B cell (primary cell): ENCODE measurements at regions not wholly inside any gene's neighbourhood (a gene's known extent, or its start where the extent isn't known, plus 50 kb on each side); places are given as distances from the start of the nearest gene placed in this dataset.

Source experiments
- ATAC-seq: fragments of 200-7000 bp; cut with Tn5 transposase; one replicate; pipeline ENCODE4 v1.10.0; 2021; ENCODE audit warnings: low read depth, mild to moderate bottlenecking, moderate number of reproducible peaks, moderate library complexity
- CTCF ChIA-PET: fragments of 350-600 bp; sonication (Branson Sonifier 250); formaldehyde crosslinking; loops from one replicate; lab custom pipeline; 2021; ENCODE audit warnings: antibody characterized with exemption, inconsistent platforms; lab: Charles Lee
- POLR2A ChIA-PET: fragments of 350-600 bp; sonication (Branson Sonifier 250); formaldehyde crosslinking; loops from one replicate; lab custom pipeline; 2021; ENCODE audit warnings: antibody characterized with exemption; lab: Charles Lee
- DNase-seq: peaks from one replicate; pipeline ENCODE4 v3.0.0; 2013
- H2AFZ ChIP-seq: 2 replicates; pipeline ENCODE4 v1.6.1; 2012; ENCODE audit warnings: mild to moderate bottlenecking, low read depth, low read length; ENCODE audit not compliant: insufficient read depth, poor library complexity, severe bottlenecking
- H3K27ac ChIP-seq, 2 donors: 1 replicate in 1 of 2; 2 replicates in 1 of 2; pipeline ENCODE4 v1.5.1; 2012 to 2013; ENCODE audit warnings: low read length in 2 of 2, mild to moderate bottlenecking in 2 of 2, moderate library complexity in 1 of 2
- H3K27me3 ChIP-seq, 4 experiments: fragments of 200-600 bp in 1 of 4; sonication (generic) in 1 of 4; replicated peaks in 1 of 4; 1 replicate in 2 of 4; 2 replicates in 2 of 4; pipeline versions ENCODE4 v1.6.1 to v1.7.0; 2013 to 2016; ENCODE audit warnings: low read length in 3 of 4, mild to moderate bottlenecking in 2 of 4, mixed read lengths in 1 of 4, moderate library complexity in 1 of 4; ENCODE audit not compliant: insufficient read depth in 4 of 4, control insufficient read depth in 3 of 4; ENCODE audit errors: control extremely low read depth in 1 of 4
- H3K36me3 ChIP-seq, 2 experiments: replicated peaks in 1 of 2; 1 replicate in 1 of 2; 2 replicates in 1 of 2; pipeline versions ENCODE4 v1.6.1 to v1.7.1; 2013; ENCODE audit warnings: low read length in 1 of 2; ENCODE audit not compliant: insufficient read depth in 2 of 2, control insufficient read depth in 1 of 2; ENCODE audit errors: control extremely low read depth in 1 of 2, extremely low read depth in 1 of 2
- H3K4me1 ChIP-seq, 2 donors: fragments of 200-600 bp in 1 of 2; sonication (generic) in 1 of 2; 1 replicate in 1 of 2; 2 replicates in 1 of 2; pipeline versions ENCODE4 v1.5.1 to v1.6.1; 2013 to 2017; ENCODE audit warnings: low read length in 2 of 2; ENCODE audit not compliant: control insufficient read depth in 2 of 2, insufficient read depth in 2 of 2
- H3K4me2 ChIP-seq: replicated peaks from 2 replicates; pipeline ENCODE3; 2012; ENCODE audit warnings: mild to moderate bottlenecking, low read depth, low read length; ENCODE audit not compliant: poor library complexity, severe bottlenecking
- H3K4me3 ChIP-seq, 5 experiments: fragments of 200-600 bp in 1 of 5; sonication (generic) in 1 of 5; 1 replicate in 3 of 5; 2 replicates in 2 of 5; pipeline versions ENCODE4 v1.5.1 to v1.7.0; 2011 to 2016; ENCODE audit warnings: low read length in 4 of 5, mild to moderate bottlenecking in 4 of 5, low read depth in 2 of 5, control low read depth in 1 of 5, moderate library complexity in 1 of 5; ENCODE audit not compliant: insufficient read depth in 1 of 5; ENCODE audit errors: control extremely low read depth in 1 of 5, extremely low read depth in 1 of 5
- H3K79me2 ChIP-seq: fragments of 200-600 bp; sonication (generic); one replicate; pipeline ENCODE4 v1.6.0; 2016; ENCODE audit warnings: low read length; ENCODE audit not compliant: control insufficient read depth, insufficient read depth
- H3K9ac ChIP-seq: fragments of 200-600 bp; sonication (generic); 2 replicates; pipeline ENCODE4 v1.6.1; 2017; ENCODE audit warnings: mild to moderate bottlenecking, low read length, moderate library complexity
- H3K9me3 ChIP-seq, 3 donors: one replicate each; pipeline versions ENCODE4 v1.6.1 to v1.7.1; 2013; ENCODE audit warnings: low read length in 2 of 3; ENCODE audit not compliant: control insufficient read depth in 2 of 3, insufficient read depth in 1 of 3; ENCODE audit errors: control extremely low read depth in 1 of 3
- H4K20me1 ChIP-seq: 2 replicates; pipeline ENCODE4 v1.6.0; 2012; ENCODE audit warnings: mild to moderate bottlenecking, low read length; ENCODE audit not compliant: insufficient read depth, control insufficient read depth, poor library complexity, severe bottlenecking
- H3K27ac Mint-ChIP-seq: one replicate; pipeline ENCODE4 v1.8.0; 2021; ENCODE audit warnings: mixed read lengths
- H3K27me3 Mint-ChIP-seq: one replicate; pipeline ENCODE4 v1.8.0; 2021; ENCODE audit warnings: mixed read lengths
- H3K4me1 Mint-ChIP-seq: one replicate; pipeline ENCODE4 v1.8.0; 2021; ENCODE audit warnings: mixed read lengths
- H3K4me3 Mint-ChIP-seq: one replicate; pipeline ENCODE4 v1.8.0; 2021; ENCODE audit warnings: mixed read lengths
- H3K9me3 Mint-ChIP-seq: one replicate; pipeline ENCODE4 v1.8.0; 2022; ENCODE audit warnings: mixed read lengths; ENCODE audit not compliant: insufficient read depth
- EZH2 ChIP-seq: IDR thresholded peaks from 2 replicates; pipeline ENCODE4 v1.6.1; 2012; ENCODE audit warnings: borderline replicate concordance, low read depth, mild to moderate bottlenecking, moderate library complexity, low read length; ENCODE audit not compliant: insufficient read depth, poor library complexity, severe bottlenecking
- intact Hi-C: fragments of 100-400 bp; cut with micrococcal nuclease; formaldehyde crosslinking; loops from one replicate; pipeline ENCODE4 v1.10.0; 2022
- TF ChIP-seq, protein P1 (sequence below): fragments of 200-600 bp; IDR thresholded peaks from one replicate; pipeline ENCODE4 v1.8.0; 2022; ENCODE audit warnings: antibody characterized with exemption, mild to moderate bottlenecking

DNA sequence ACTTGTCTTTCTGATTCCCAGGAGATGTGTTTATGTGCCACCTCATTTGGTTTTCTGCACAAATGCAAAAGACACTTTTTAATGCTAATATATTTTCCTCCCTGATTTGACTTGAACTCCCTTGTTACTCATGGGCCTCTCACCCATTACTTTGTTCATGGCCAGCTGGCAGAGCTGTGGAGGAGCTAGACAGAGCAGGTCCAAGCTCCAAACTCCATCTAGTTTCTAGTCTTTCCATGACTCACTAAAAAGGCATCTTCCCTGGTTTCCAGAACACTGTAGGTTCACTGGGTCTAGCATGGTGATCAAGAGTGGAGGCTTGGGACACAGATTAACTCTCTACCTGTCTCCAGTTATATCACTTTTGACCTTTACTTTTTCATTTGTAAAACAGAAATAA, 161.0 kb upstream of the SLC28A3 start:
- H2AFZ ChIP-seq, result no peak overlapping the region
- no peak overlapping the region for H3K4me2 ChIP-seq
- no peaks in the 10 kb centered on the region for H3K79me2 ChIP-seq
- peaks cover 0 to 3% (median 0%) of the 10 kb centered on the region in 3 donors for H3K9me3 ChIP-seq
- intact Hi-C loops, result no loop called here
- CTCF ChIA-PET, result interaction anchor here (0.6 kb wide), 1 partner anchor 15 kb away, joined by 3 read pairs; no protein-coding TSS in a partner anchor
- POLR2A ChIA-PET, result no interaction called here
- DNase-seq, result no peak
- TF ChIP-seq, protein P1, sequence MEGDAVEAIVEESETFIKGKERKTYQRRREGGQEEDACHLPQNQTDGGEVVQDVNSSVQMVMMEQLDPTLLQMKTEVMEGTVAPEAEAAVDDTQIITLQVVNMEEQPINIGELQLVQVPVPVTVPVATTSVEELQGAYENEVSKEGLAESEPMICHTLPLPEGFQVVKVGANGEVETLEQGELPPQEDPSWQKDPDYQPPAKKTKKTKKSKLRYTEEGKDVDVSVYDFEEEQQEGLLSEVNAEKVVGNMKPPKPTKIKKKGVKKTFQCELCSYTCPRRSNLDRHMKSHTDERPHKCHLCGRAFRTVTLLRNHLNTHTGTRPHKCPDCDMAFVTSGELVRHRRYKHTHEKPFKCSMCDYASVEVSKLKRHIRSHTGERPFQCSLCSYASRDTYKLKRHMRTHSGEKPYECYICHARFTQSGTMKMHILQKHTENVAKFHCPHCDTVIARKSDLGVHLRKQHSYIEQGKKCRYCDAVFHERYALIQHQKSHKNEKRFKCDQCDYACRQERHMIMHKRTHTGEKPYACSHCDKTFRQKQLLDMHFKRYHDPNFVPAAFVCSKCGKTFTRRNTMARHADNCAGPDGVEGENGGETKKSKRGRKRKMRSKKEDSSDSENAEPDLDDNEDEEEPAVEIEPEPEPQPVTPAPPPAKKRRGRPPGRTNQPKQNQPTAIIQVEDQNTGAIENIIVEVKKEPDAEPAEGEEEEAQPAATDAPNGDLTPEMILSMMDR, result no peak
- TF ChIP-seq EZH2, result no peak
- H3K4me3 ChIP-seq, result no peak overlapping the region
- ATAC-seq, result no peak
- Mint-ChIP-seq H3K27ac (no peak overlapping the region), H3K27me3 (peaks cover 4% of the 10 kb centered on the region), H3K4me3 (no peak overlapping the region), H3K9me3 (no peaks in the 10 kb centered on the region), H3K4me1 (no peaks in the 10 kb centered on the region)
- H3K9ac ChIP-seq, result no peak overlapping the region
- no peaks in the 10 kb centered on the region for H3K27me3 ChIP-seq
- H3K4me1 ChIP-seq, result no peaks in the 10 kb centered on the region
- H4K20me1 ChIP-seq, result no peaks in the 10 kb centered on the region
- H3K36me3 ChIP-seq, result no peaks in the 10 kb centered on the region
- H3K27ac ChIP-seq, result no peak overlapping the region

DNA sequence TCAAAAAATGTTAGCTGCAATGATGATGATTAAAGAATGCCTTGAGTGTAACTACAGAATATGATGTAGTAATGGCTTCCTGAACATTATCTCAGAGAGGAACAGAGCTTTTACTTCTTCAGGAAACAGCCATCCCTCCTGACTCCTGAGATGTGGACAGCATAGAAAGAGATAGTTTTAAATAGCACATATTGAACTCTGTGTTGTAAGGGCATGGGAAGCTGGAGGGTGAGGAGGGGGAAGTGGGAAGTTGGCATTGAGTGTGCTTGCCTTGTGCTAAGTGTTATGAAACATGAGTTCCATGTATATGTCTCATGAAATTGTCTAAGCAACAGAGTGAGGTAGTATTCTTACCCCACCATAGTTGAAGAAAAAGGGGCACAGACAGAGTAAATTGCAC, 161.5 kb upstream of the SLC28A3 start:
- no peaks in the 10 kb centered on the region for H3K9me3 Mint-ChIP-seq

More for the DNA sequence above, 161.5 kb upstream of the SLC28A3 start:
- no peak overlapping the region for H3K27ac ChIP-seq
- H3K9ac ChIP-seq, result no peak overlapping the region
- CTCF ChIA-PET, result interaction anchor here (0.6 kb wide), 1 partner anchor 15 kb away, joined by 3 read pairs; no protein-coding TSS in a partner anchor
- ATAC-seq (no peak), DNase-seq (no peak)
- intact Hi-C loops, result no loop called here
- no peaks in the 10 kb centered on the region for H4K20me1 ChIP-seq
- H3K79me2 ChIP-seq, result no peaks in the 10 kb centered on the region
- H2AFZ ChIP-seq, result no peak overlapping the region
- Mint-ChIP-seq H3K4me1 (no peaks in the 10 kb centered on the region), H3K4me3 (no peak overlapping the region), H3K27me3 (peaks cover 2% of the 10 kb centered on the region), H3K27ac (no peak overlapping the region)
- no peak overlapping the region for H3K4me2 ChIP-seq
- peaks cover 0 to 3% (median 0%) of the 10 kb centered on the region in 3 donors for H3K9me3 ChIP-seq
- POLR2A ChIA-PET, result no interaction called here
- no peaks in the 10 kb centered on the region for H3K36me3 ChIP-seq
- H3K4me3 ChIP-seq, result no peak overlapping the region
- H3K27me3 ChIP-seq, result no peaks in the 10 kb centered on the region
- TF ChIP-seq, protein P1, result no peak
- no peak for TF ChIP-seq EZH2
- H3K4me1 ChIP-seq, result no peaks in the 10 kb centered on the region
